MM.1S (cell line): ENCODE measurements at regions not wholly inside any gene's neighbourhood (a gene's known extent, or its start where the extent isn't known, plus 50 kb on each side); places are given as distances from the start of the nearest gene placed in this dataset.

Source experiments
- DNase-seq: peaks from one replicate; pipeline ENCODE4 v3.0.0-alpha.2; 2015
- H2AFZ ChIP-seq: fragments of 300-600 bp; sonication (generic); 2 replicates; pipeline ENCODE4 v1.6.0; 2016; ENCODE audit warnings: antibody characterized with exemption, low read length
- H3F3A ChIP-seq: fragments of 300-600 bp; sonication (generic); 2 replicates; pipeline ENCODE4 v1.6.1; 2016; ENCODE audit warnings: mild to moderate bottlenecking, antibody characterized with exemption, low read length, moderate library complexity, mixed read lengths; ENCODE audit not compliant: insufficient read depth
- H3K27ac ChIP-seq: fragments of 300-600 bp; sonication (generic); 2 replicates; pipeline ENCODE4 v1.5.1; 2016; ENCODE audit warnings: mild to moderate bottlenecking, low read length
- H3K27me3 ChIP-seq: fragments of 300-600 bp; sonication (generic); replicated peaks from 2 replicates; pipeline ENCODE4 v1.6.0; 2016; ENCODE audit warnings: low read length; ENCODE audit not compliant: insufficient read depth
- H3K36me3 ChIP-seq: fragments of 300-600 bp; sonication (generic); replicated peaks from 2 replicates; pipeline ENCODE4 v1.6.1; 2016; ENCODE audit warnings: mild to moderate bottlenecking, low read length, mixed read lengths; ENCODE audit not compliant: insufficient read depth
- H3K4me1 ChIP-seq: fragments of 300-600 bp; sonication (generic); 2 replicates; pipeline ENCODE4 v1.6.1; 2016; ENCODE audit warnings: low read length, mixed read lengths
- H3K4me2 ChIP-seq: fragments of 300-600 bp; sonication (generic); 2 replicates; pipeline ENCODE4 v1.6.0; 2016; ENCODE audit warnings: low read depth, low read length
- H3K4me3 ChIP-seq: fragments of 300-600 bp; sonication (generic); 2 replicates; pipeline ENCODE4 v1.5.1; 2016; ENCODE audit warnings: low read length, mixed read lengths
- H3K79me2 ChIP-seq: fragments of 300-600 bp; sonication (generic); 2 replicates; pipeline ENCODE4 v1.6.1; 2016; ENCODE audit warnings: mixed run types, low read length, mixed read lengths
- H3K9ac ChIP-seq: fragments of 300-600 bp; sonication (generic); 2 replicates; pipeline ENCODE4 v1.6.1; 2016; ENCODE audit warnings: low read length, mixed read lengths
- H3K9me2 ChIP-seq: fragments of 300-600 bp; sonication (generic); replicated peaks from 2 replicates; pipeline ENCODE4 v1.6.1; 2016; ENCODE audit warnings: mild to moderate bottlenecking, low read length, mixed read lengths; ENCODE audit not compliant: insufficient read depth
- H3K9me3 ChIP-seq: fragments of 300-600 bp; sonication (generic); replicated peaks from 2 replicates; pipeline ENCODE4 v1.6.1; 2016; ENCODE audit warnings: mild to moderate bottlenecking, low read length, mixed read lengths; ENCODE audit not compliant: insufficient read depth
- H4K20me1 ChIP-seq: fragments of 300-600 bp; sonication (generic); 2 replicates; pipeline ENCODE4 v1.6.1; 2016; ENCODE audit warnings: mild to moderate bottlenecking, low read length, moderate library complexity, mixed read lengths; ENCODE audit not compliant: insufficient read depth
- CTCF ChIP-seq: fragments of 300-600 bp; sonication (generic); IDR thresholded peaks from 2 replicates; pipeline ENCODE4 v1.5.1; 2016; ENCODE audit warnings: antibody characterized with exemption, low read length, mixed read lengths
- EZH2 ChIP-seq: fragments of 300-600 bp; sonication (generic); optimal IDR thresholded peaks from 2 replicates; pipeline ENCODE3; 2017; ENCODE audit warnings: low read depth, mild to moderate bottlenecking, antibody characterized with exemption, low read length, mixed read lengths
- EZH2phosphoT487 ChIP-seq: fragments of 300-600 bp; sonication (generic); IDR thresholded peaks from 2 replicates; pipeline ENCODE4 v1.6.1; 2018; ENCODE audit warnings: antibody characterized with exemption, low read length

GRCh38 chr1:193794239-193794638 is 607.8 kb upstream of the B3GALT2 start:
- Histone ChIP-seq H3K27ac (no peak overlapping the region), H3K4me1 (no peaks in the 10 kb centered on the region), H4K20me1 (no peaks in the 10 kb centered on the region), H3K9ac (no peak overlapping the region), H2AFZ (no peak overlapping the region), H3F3A (no peaks in the 10 kb centered on the region), H3K36me3 (no peaks in the 10 kb centered on the region), H3K4me2 (no peak overlapping the region), H3K27me3 (no peaks in the 10 kb centered on the region), H3K4me3 (no peak overlapping the region), H3K79me2 (no peaks in the 10 kb centered on the region), H3K9me2 (no peaks in the 10 kb centered on the region), H3K9me3 (no peaks in the 10 kb centered on the region)
- DNase-seq: no peak
- TF ChIP-seq CTCF: no peak
- no peak for TF ChIP-seq EZH2
- TF ChIP-seq EZH2phosphoT487: no peak

GRCh38 chr1:193791746-193792145 is 605.3 kb upstream of the B3GALT2 start:
- H3K4me1 ChIP-seq: no peaks in the 10 kb centered on the region
- no peaks in the 10 kb centered on the region for H3K9me2 ChIP-seq
- H2AFZ ChIP-seq: no peak overlapping the region
- no peaks in the 10 kb centered on the region for H3K79me2 ChIP-seq
- H3K9ac ChIP-seq: no peak overlapping the region
- H3K36me3 ChIP-seq: no peaks in the 10 kb centered on the region
- no peaks in the 10 kb centered on the region for H4K20me1 ChIP-seq
- H3K27ac ChIP-seq: no peak overlapping the region
- TF ChIP-seq EZH2 (no peak), EZH2phosphoT487 (no peak), CTCF (no peak)
- H3K9me3 ChIP-seq: no peaks in the 10 kb centered on the region
- H3K27me3 ChIP-seq: no peaks in the 10 kb centered on the region
- DNase-seq: no peak
- no peak overlapping the region for H3K4me3 ChIP-seq
- no peaks in the 10 kb centered on the region for H3F3A ChIP-seq
- H3K4me2 ChIP-seq: no peak overlapping the region

- no peaks in the 10 kb centered on the region for H3K4me1 ChIP-seq
- no peaks in the 10 kb centered on the region for H3K27me3 ChIP-seq
- TF ChIP-seq EZH2phosphoT487 (no peak), CTCF (no peak), EZH2 (no peak)
- H3K4me2 ChIP-seq: no peak overlapping the region
- no peaks in the 10 kb centered on the region for H3K9me2 ChIP-seq
- H2AFZ ChIP-seq: no peak overlapping the region
- no peaks in the 10 kb centered on the region for H3K9me3 ChIP-seq
- H3K36me3 ChIP-seq: no peaks in the 10 kb centered on the region
- H4K20me1 ChIP-seq: no peaks in the 10 kb centered on the region
- DNase-seq: no peak
- H3K27ac ChIP-seq: no peak overlapping the region
- H3K79me2 ChIP-seq: no peaks in the 10 kb centered on the region
- no peak overlapping the region for H3K4me3 ChIP-seq
- no peak overlapping the region for H3K9ac ChIP-seq
- no peaks in the 10 kb centered on the region for H3F3A ChIP-seq
These were observed 600.6 kb upstream of the B3GALT2 start for GRCh38 chr1:193787061-193787460.
